HG02678 (cell line): ENCODE measurements at regions not wholly inside any gene's neighbourhood (a gene's known extent, or its start where the extent isn't known, plus 50 kb on each side); places are given as distances from the start of the nearest gene placed in this dataset.
A peak's percentile ranks its signal among the peaks of the same experiment; 100 is the strongest.
"Not testable (repeated sequence)": the region's sequence is repeated elsewhere in the genome, so short reads cannot be mapped to it uniquely, and the experiment has no call there.

ENCODE experiments used
- ATAC-seq: cut with Tn5 transposase; IDR thresholded peaks from one replicate; pipeline ENCODE4 v1.9.1; 2021; ENCODE audit warnings: mild to moderate bottlenecking, moderate library complexity; ENCODE audit not compliant: unreplicated experiment

DNA sequence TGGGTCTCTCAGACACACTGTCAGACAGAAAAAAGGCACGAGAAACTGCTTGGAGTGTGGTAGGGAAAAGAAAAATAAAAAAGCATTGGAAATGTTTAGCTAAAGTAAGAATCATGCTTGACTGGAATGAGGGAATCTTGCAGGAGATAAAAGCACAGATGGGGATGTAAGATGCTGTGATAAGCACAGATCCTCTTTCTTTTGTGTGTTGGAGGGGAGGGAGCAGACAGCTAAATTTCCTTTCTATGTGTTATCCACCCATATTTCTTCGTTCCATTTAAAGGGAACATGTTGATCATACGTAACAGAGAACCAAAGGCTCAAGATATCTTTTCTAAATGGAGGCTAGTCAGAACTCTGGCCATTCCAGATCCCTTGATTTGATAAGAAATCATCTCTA is 614.0 kb upstream of the LCORL start:
- no peak for ATAC-seq

- ATAC-seq = no peak
Observed at GRCh38 chr4:18631586-18631985, 610.0 kb upstream of the LCORL start.

DNA sequence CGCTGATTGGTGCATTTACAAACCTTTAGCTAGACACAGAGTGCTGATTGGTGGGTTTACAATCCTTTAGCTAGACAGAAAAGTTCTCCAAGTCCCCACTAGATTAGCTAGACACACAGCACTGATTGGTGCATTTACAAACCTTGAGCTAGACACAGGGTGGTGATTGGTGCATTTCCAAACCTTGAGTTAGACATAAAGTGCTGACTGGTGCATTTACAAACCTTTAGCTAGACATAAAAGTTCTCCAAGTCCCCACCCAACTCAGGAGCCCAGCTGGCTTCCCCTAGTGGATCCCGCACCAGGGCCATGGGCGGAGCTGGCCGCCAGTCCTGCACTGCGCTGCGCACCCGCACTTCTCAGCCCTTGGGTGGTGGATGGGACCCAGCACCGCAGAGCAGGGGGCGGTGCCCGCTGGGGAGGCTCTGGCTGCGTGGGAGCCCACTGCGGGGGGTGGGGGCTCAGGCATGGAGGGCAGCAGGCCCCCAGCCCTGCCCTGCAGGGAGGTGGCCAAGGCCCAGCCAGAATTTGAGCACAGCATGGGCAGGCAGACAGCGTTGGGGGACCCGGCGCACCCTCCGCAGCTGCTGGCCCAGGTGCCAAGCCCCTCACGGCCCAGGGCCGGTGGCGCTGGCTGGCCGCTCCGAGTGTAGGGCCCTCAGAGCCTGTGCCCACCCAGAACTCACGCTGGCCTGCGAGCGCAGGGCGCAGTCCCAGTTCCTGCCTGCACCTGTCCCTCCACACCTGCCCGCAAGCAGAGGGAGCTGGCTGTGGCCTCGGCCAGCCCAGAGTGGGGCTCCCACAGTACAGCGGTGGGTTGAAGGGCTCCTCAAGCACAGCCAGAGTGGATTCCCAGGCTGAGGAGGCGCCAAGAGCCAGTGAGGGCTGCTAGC is 608.9 kb upstream of the LCORL start:
- ATAC-seq = no peak

GRCh38 chr4:18627447-18628005 is 606.0 kb upstream of the LCORL start:
- no peak for ATAC-seq

GRCh38 chr4:18626996-18627395 is 605.4 kb upstream of the LCORL start:
- ATAC-seq = no peak

- no peak for ATAC-seq
Observed at GRCh38 chr4:18626366-18626765, 604.8 kb upstream of the LCORL start.

DNA sequence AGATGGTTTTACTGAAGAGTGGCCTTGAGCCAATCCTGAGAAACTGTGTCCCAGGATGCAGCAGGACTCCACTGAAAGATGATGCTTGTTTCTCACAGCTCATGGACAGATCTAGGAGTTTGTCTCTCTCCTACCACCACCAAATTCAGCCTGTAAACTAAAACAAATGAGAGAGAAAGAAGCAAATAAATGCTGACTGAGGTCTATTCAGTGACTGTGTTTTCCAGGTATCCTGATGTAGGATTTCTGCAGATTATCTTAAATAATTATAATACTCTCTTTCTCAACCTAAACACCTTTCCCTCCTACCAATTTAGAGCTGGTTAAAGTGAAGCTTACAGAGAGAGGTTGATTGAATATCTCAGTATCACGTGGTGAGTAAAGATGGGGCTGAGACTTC is 599.6 kb upstream of the LCORL start:
- no peak for ATAC-seq

GRCh38 chr4:18616720-18617119 is 595.2 kb upstream of the LCORL start:
- ATAC-seq = no peak

DNA sequence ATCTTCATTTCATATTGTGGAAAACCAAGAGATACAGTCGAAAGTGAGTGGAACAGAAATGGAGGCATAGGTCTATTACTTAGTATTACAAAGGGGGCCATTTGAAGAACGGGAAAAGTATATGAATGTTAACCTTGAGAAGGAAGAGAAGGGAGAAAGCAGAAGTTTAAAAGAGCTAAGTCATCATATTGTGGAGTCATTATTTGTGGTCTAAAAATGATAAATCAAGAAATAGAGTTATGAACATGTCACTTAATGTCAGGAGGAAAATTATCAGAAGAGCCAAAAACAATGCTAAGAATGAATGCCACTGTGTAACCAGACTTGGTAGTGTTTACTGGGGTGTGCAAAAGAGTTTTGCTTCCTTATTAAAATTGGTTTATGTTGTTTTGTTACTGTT is 589.5 kb upstream of the LCORL start:
- ATAC-seq = no peak

- no peak for ATAC-seq
Observed at GRCh38 chr4:18608908-18609533, 587.5 kb upstream of the LCORL start.

GRCh38 chr4:18602610-18603009 is 581.1 kb upstream of the LCORL start:
- ATAC-seq = not testable (repeated sequence)

GRCh38 chr4:18593297-18594002 is 571.9 kb upstream of the LCORL start:
- peak; percentile 87 for ATAC-seq

DNA sequence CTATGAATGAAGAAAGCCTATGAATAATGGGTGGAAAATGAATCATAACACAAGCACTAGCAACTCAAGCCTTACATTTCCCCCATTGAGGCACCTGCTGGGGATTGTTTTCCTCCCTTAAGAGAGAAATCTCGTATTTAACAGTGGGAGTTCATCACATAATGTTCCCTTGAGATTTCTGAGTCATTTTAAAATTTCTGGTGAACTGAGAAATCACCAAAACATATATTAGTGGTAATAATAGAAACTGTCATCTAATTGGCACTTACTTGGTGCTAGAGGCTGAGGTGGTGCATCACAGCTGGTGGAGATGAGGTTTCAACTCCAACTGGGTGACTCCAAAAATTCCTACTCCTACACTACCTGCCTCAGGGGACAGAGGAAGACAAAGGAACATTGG is 561.3 kb upstream of the LCORL start:
- no peak for ATAC-seq

- no peak for ATAC-seq
Observed at GRCh38 chr4:18578307-18578706, 556.8 kb upstream of the LCORL start.

DNA sequence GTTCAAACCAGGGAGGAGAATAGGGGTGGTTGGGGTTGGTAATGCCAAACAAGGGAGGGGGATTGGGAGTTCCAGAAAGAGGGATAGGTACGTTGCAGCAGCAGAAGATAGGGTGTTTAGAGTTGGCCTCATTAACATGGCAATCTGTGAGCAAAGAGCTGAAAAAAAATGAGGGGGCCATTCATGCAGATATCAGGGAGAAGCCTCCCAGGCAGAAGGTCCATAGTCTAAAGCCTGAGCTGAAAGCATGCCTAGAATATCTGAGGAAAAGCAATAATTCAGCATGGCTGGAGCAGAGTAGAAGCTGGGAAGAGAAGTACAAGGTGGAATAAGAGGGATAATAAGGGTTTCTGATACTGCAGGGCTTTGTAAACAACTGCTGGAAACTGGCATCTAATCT is 550.9 kb upstream of the LCORL start:
- no peak for ATAC-seq

- ATAC-seq = no peak
Observed at GRCh38 chr4:18571301-18571761, 549.8 kb upstream of the LCORL start.

GRCh38 chr4:18570370-18570769 is 548.8 kb upstream of the LCORL start:
- no peak for ATAC-seq

DNA sequence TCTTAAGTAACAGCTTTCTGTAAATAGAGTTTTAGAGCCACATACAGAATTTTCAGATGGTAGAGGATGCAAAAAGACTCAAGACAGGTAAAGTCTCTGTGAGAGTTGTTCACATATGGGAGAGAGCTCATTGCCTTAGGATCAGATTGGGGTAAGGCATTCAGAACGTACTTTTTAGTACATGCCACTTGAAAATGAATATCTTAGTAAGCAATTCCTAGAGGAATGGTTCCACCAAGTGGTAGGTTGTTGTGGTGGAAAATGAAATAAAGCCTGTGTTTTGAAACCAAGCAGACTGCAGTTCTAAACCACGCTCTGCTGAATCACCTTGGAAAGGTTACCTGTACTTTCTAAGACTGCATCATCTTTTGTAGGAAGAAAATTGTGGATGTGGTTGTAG is 547.0 kb upstream of the LCORL start:
- no peak for ATAC-seq

- ATAC-seq = no peak
Observed at GRCh38 chr4:18566970-18567799, 545.6 kb upstream of the LCORL start.

DNA sequence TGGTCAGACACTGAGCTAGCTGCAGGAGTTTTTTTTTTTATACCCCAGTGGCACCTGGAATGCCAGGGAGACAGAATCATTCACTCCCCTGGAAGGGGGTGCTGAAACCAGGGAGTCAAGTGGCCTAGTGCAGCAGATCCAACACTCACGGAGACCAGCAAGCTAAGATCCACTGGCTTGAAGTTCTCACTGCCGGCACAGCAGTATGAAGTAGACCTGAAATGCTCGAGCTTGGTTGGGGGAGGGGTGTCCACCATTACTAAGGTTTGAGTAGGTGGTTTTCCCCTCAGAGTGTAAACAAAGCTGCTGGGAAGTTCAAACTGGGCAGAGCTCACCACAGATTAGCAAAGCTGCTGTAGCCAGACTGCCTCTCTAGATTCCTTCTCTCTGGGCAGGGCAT is 537.9 kb upstream of the LCORL start:
- no peak for ATAC-seq

- ATAC-seq = no peak
Observed at GRCh38 chr4:18556402-18556801, 534.8 kb upstream of the LCORL start.
